Central memory CD4-positive, alpha-beta T cell (primary cell): ENCODE measurements at regions not wholly inside any gene's neighbourhood (a gene's known extent, or its start where the extent isn't known, plus 50 kb on each side); places are given as distances from the start of the nearest gene placed in this dataset.

Source experiments
- DNase-seq: peaks from one replicate; pipeline ENCODE4 v3.0.0; 2022

DNA sequence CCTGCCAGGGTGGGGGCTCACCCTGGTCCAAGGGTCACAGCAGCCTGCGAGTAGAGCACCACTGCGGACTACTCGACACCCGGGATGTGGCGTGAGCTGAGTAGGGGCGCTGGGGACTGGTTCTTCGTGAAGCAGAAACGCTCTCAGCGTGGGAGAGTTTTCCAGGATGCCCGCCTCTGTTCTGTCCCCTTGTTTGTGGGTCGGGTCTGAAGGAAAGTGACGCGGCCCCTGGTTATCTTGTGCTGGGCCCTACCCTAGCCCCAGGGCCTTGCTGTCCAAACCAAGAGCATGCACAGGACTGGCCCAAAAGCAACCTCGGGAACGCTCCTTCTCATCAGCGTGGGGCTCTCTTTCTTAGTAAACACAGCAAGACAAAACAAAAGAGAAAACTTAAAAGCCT, 303.3 kb downstream of the IRF8 start:
- DNase-seq: no peak

DNA sequence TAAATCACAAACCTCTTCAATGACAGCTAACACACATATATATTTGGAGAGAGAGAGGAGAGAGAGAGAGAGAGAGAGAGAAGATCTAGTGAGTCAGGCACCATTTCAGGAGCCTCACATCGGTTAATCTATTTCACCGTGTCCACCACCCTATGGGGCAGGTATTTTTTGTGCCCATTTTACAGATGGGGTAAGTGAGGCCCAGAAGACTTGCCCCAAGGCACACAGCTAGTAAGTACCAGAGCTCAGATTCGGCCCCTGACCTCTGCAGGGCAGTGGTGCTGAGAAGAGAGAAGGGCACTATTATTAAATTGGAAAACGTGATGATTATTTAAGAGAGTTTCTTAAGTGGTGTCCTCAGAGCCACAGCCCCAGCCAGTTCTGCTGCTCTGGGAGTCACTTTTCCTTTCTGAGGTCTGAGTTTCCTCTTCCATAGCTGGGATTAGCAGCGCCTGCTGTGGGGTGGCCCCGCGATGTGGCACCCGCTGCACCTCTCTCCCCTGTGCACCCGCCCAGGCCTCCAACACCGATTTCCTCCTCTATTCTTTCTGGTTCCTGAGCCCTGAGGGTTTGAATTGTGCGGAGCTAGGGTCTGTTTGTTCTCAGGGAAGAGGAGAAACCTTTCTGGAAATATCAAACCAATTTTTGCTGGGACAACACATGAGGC, 303.9 kb downstream of the IRF8 start:
- no peak for DNase-seq

DNA sequence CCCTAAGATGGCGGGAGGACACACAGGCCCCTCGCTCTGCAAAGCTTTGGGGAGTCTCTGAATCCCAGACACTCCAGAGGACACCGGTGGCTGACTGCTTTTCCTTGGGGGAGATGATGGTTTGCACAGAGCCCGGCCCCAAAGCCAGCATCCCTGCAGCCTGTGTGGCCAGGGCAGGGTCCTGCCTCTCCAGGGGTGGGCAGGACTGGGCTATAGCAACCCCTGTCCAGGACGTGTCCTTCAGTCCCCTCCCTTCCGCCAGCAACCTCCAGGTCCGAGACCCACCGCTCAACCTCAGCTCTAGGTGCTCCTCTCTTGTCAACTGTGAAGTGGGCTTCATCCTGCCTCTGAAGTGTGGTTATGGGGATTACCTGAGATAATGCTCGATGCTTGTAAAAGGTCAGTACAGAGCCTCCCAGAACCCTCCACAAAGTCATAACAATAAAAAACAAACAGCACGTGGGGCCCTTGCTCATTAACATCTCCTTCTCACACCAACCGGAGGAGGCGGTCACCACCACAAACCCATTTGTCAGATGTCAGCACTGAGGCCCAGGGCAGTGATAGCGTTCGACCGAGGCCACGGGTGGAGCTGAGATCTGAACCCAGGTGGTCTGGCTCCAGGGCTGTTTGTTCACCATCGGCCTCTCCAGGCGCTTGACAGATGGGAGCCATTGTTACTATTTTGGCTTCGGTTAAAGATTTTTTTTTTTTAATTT, 304.8 kb downstream of the IRF8 start:
- DNase-seq: no peak

DNA sequence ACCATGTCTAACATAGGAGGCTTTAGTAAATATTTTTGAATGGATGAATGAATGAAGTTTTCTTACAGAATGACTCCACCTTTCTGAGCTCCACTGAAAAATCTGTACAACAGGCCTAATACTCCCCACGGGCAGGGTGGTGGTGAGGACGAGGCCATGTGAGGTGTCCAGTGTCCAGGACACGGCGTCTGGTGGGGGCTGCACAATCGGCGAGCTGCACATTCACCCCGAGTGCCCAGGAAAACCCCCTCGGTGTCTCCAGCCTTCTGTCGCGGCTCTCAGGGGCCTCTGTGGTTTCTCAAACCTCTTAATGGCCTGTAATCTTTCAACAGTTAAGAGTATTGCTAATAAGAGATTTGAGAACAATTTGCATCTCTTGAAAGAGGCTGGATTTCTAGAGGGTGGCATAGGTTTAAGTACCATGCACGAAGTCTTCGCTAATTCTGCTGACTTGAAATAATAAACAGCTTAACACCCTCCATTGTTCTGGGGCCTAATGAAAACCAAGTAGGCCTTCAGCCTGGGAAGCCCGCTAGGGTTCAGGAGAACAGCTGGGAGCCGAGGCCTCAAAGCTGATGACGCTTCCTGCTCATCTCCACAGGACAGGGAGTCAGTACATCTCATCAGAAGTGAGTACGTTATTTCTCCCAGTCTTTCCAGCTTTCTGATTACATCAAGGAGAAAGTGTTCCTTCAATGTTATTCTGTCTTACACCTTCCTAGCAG, 304.6 kb upstream of the FOXF1 start:
- no peak for DNase-seq

DNA sequence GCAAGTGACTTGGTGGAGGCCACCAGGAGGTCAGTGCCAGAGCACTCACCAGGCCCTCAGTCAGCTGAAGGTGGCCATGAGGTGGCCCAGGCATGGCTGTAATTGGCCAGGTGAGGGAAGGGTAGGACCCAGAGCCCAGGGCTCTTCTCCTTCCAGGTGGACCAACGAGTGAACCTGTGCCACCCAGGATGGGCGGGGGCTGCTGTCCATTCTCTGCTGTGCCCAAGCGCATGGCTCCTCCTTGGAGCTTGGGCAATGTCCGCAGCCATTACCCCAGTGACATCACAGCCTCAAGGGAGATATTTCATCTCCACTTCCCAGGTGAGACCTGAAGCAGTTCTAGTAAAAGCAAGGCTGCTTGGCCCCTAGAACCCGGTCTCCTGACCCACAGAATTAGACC, 303.0 kb upstream of the FOXF1 start:
- DNase-seq: no peak

DNA sequence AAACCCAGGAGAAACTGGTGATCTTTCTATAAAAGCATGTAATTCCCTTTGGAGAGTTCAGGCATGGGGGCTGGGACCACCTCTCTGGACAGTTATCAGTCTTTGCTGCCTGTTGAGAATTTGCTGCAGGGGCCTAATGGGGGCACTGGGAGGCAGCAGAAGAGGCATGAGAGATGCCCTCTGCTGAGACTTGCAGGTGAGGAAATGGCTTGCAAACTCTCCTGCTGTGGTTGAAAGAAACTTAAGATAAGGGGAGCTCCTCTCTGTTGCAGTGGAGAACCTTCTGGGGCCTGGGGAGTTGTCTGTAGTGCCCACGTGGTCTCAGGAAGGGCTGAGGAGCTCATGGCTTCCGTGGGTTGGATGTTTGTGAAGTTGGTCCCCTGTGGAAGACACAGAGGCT, 301.1 kb upstream of the FOXF1 start:
- no peak for DNase-seq

DNA sequence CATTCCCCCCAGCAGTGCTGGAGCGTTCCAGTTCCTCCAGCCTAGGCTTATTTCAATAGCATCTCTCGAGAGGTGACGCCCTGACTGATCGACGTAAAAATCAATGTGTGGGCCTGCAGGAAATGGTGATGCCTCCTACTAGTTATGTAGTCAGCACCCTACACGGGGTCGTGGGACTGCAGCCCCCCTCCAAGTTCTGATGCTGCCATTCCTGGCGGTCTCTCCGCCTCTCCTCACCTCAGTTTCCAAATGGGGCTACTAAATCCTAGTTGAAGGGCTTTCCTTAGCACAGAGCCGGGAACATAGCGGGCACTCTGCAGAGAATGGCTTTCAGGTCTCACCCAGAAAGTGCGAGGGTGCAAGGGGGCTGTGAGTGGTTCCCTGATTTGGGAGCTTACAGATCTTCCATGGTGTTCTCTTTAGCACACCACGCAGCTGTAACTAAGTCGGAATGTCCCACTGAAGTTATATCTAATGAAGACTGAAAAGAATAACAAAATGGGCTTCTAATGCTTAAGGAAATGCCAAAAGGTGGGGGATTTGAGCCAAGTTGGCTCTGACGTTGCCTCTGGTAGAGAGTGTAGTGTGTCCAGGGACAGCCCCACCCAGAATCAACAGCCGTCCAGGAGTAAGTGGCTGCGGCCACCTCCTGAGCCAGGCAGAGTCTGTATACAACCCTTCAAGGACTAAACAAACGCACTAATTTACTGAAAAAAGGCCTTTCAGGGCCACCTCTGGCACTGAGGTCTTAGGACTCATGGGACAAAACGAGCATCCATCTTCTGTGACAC, 299.7 kb upstream of the FOXF1 start:
- DNase-seq: no peak

DNA sequence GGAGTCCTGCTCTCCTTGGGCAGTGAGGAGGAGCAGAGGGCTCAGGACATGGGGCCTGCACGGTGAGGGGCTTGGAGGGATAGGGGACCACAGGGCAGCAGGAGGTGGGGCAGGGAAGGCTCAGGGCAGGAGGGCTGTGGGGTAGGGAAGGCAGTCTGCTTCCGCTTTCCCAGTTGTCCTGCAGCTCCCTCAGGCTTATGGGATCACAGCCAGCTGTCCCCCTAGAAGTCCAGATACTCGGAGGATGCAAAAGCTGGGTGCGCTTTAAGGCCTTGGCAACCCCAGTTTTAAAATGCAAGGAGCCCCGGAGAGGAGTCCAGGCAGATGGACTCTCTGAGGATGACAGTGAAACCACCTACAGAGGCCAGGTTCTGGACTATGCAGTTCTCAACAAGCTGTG, 299.1 kb upstream of the FOXF1 start:
- no peak for DNase-seq

DNA sequence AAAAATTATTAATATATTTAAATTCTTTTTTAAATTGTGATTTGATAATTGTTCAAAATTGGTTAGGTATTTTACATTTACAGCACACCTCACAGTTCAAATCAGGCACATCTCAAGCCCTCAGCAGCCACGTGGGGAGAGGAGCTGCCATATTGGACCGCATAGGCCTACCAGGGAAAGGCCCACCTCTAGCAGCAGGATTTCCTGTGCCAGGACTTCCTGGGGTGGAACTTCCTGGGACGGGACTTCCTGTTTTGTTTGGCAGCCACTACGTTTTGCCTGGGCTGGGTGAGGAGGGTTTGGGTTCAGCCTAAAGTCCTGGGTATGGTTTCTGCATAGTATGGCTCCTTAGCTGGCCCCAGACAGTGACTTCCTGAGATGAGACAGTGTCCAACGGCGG, 298.5 kb upstream of the FOXF1 start:
- no peak for DNase-seq

DNA sequence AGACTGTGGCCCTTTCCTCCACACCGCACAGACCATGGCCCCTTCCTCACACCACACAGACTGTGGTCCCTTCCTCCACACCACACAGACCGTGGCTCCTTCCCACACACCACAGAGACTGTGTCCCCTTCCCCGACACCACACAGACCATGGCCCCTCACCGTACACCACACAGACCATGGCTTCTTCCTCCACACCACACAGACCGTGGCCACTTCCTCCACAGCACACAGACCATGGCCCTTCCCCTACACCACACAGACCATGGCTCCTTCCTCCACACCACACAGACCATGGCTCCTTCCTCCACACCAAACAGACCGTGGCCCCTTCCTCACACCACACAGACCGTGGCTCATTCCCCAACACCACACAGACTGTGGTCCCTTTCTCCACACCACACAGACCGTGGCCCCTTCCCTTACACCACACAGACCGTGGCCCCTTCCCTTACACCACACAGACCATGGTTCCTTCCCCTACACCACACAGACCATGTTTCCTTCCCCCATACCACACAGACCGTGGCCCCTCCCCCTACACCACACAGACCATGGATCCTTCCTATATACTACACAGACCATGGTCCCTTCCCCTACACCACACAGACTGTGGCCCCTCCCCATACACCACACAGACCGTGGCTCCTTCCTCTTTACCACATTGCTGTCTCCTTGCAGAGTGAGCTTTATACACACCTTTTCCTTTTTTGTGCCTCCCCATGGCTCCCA, 297.5 kb upstream of the FOXF1 start:
- DNase-seq: no peak

DNA sequence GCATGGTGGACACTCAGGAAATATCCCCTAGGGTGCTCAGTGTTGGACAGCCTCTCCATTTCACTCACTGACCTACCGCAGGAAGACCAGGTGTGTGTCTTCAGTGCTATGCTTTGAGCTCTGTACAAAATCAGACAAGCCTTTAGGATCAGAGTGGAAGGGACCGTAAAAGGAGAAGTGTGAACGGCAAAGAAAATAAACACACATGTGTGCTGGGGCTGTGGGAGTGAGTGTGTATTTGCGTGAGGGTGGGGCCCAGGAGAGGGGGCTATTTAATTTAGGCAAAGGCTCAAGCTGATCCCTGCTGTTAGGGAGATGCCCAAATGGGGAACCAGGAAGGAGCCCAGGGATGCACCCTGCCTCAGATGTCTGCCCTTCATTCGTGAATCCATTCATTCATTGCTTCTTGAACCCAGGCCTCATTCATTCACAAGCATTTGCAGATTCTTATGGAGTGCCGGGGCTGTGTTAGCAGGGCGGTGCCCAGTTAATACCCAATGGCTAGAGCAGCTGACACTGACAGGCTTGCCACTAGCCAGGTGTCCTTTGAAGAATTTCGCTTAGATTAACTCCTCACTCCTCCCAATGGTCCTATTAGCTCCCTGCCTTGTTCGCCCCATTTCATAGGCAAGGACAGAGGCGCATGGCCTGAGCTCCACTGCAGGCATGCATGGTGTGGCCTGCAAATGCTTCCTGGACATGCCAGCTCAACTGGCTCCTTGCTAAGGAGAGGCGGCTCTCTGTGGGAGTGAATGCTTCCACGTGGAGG, 296.7 kb upstream of the FOXF1 start:
- no peak for DNase-seq

DNA sequence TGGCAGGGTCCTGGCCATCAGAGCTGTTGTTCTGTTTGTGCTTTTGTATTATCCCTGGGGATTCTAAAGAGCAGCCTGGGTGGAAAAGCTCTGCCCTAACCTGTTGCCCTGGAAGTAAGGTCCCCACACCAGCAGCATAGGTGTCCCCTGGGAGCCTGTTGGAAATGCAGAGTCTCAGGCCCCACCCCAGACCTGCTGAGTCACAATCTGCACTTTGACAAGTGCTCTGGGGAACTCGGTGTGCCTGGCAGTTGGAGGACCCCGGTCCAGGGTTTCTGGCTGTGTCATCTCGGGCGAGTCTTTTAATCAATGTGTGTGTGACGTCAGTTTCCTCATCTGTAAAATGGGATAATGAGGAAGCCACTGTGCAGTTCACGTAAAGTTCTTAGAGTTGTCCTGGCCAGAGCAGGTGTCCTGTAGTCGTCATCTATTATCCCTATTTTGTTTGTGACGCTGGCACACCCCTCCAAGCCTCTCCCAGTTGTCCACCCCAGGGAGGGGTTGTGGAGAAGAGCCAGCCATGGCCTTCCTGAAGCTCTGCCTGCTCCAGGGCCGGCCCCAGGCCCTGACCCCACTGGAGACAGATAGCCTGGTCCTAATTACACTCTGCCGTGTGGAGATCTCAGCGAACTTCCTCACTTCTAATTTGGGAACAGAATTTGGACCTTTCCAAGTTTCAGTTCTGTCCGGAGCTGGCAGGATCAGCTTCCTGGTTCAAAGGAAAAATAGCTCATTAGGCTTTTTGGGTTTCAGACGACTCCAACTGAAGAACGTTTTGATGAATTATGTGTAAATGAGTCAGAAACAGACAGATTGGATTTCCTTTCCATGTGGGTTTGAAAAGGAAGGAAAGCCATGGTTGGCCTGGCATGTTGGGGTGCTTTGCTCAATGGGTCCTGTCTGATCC, 295.7 kb upstream of the FOXF1 start:
- DNase-seq: no peak

DNA sequence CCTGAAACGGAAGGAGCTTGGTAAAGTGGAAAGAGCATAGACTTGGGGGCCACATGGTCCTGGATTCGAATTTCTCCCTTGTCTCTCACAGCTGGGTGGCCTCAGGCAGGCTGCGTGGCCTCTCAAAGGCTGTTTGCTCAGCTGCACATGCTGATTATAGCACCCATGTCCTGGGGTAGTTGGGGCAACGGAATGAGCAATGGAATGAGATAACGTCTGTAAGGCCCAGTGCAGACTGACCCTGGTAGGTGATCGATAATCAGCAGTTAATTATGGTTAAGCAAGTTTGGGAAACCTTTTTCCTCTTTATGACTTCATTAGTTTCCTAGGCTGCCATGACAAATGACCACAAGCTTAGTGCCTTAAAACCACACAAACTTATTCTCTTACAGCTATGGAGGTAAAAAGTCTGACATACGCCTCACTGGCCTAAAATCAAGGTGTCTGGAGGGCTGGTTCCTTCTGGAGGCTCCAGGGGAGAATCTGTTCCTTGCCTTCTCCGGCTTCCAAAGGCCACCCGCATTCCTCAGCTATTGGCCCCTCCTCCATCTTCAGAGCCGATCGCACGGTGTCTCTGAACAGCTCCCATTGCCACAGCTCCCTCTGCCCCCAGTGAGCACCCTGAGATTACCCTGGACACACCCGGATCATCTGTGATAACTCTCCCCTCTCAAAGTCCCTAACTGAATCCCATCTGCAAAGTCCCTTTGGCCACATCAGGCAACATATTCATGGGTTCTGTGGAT, 294.9 kb upstream of the FOXF1 start:
- no peak for DNase-seq

DNA sequence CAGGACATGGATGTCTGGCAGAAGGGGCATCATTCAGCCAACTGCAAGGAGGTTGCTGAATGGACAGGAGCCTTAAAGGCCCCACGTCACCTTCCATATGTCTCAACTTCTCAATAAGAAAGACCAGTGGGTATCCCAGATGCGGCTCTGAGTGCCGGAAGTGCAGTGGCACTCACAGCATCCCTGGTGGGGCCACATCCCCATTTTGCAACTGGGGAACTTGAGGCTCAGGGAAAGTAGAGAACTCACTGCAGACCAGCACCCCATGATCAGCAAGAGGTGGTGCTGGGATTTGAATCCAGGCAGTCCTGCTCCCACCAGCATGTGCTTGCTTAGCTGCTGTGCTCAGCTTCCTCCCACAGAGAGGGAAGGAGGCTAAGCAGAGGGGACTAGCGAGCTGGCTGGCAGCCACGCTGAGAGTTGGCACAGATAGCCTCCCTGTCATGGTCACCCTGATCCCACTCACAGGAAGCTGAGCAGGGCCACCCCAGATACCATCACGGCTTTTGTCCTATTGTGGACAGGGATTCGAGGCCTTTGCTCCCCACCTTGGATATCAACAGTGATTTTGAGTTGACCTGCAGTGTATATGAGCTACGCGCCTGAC, 294.2 kb upstream of the FOXF1 start:
- DNase-seq: no peak

DNA sequence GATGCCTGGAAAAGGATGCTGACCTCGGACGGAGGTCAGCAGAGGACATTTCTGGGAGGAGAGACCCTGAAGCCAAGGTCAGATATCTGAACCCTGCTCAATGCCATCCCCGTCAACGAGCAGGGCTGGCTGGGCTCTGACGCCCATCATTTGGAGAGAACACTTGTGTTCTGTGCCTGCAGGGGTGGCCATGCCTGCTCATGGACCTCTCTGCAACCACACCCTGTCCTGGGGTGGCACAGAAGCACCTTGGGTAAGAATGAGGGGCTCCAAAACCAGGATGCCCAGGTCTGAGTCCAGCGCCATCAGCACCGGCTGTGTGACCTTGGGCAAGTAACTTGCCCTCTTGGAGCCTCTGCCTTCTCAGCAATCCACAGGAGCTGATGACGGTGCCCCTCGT, 293.7 kb upstream of the FOXF1 start:
- no peak for DNase-seq

DNA sequence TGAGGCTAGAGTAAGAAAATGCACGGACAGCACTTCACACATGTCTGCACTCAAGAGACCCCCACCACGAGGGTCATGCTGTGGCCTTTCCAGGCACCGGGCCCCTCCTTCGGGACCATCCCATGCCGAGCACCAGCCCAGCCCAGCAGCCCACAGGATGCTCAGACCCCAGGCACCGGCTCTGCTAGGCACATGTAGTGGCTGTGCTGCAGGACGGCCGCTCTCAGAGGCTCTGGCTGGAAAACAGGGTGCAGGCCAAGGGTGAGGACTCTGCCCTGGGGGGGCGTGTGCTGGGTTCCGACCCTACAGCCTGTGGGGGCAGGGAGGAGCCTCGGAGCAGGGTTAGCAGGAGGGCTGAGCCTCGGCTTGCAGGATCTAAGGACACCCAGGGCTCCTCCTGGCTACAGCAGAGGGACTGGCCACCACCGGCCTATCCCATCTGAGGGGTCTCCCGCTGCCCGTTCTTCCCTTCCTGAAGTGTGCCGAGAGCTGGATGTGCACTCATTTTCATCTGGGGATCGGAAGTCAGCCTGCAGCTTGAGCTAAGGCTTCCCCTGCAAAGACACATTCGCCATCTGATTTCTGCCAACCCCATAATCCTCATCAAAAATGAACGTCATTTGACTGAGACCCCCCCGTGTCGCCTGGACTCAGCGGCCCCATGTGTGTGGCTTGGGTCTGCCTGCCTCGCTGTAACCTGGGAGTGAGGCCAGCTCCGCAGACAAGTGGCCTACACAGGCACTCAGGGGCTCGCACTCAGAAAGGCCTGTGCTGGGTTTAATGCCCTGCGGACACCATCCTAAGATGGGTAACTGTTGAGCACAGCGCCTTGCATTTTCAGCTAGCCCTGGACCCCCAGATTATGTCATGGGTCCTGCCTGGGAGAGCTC, 293.1 kb upstream of the FOXF1 start:
- no peak for DNase-seq

DNA sequence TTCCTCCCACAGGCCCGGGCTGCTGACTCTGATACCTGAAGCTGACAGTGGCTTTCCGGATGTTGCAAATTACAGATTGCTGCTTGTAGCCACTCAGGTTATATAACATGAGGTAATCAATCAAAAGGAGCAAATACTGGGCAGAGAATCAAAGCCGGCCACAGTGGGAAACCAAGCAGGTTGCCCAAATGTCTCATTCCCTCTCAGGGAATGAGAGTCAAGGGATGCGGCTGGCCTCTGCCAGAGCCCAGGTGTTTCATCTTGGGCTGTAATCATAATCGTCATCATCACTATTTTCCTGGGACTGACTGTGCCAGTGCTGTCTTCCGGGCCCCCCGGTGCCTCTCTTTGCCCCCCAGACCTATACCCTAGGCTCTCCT, 292.4 kb upstream of the FOXF1 start:
- no peak for DNase-seq

DNA sequence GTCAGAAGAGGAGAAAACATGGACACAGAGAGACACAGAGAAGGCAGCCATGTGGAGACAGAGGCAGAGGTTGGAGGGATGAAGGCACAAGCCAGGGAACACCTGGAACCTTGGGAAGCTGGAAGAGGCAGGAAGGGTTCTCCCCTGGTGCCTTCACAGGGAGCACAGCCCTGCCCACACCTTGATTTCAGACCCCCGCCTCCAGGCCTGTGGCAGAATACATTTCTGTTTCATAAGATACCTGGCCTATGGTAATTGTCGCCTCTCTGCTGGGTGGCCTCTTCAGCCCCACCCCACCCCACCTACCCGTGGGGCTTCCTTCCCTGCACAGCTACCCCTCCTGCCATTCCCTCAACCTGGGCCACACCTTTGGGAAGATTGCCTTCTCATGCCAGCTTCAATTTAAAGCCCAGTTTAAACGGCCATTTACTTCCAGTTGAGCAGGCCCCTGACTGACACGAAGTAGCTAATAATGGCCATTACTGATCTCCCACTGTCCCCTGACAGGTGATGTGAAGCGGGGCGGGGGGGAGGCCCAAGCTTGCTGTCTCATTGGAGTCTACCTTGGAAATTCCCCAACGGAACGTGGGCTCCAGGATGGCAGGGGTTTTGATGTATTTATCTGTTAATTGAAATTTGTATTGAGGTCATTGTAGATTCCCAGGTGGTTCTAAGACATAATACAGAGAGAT, 291.7 kb upstream of the FOXF1 start:
- DNase-seq: no peak
